ENCODE measurements at regions not wholly inside any gene's neighbourhood (a gene's known extent, or its start where the extent isn't known, plus 50 kb on each side); places are given as distances from the start of the nearest gene placed in this dataset.
A peak's percentile ranks its signal among the peaks of the same experiment; 100 is the strongest.

DNA sequence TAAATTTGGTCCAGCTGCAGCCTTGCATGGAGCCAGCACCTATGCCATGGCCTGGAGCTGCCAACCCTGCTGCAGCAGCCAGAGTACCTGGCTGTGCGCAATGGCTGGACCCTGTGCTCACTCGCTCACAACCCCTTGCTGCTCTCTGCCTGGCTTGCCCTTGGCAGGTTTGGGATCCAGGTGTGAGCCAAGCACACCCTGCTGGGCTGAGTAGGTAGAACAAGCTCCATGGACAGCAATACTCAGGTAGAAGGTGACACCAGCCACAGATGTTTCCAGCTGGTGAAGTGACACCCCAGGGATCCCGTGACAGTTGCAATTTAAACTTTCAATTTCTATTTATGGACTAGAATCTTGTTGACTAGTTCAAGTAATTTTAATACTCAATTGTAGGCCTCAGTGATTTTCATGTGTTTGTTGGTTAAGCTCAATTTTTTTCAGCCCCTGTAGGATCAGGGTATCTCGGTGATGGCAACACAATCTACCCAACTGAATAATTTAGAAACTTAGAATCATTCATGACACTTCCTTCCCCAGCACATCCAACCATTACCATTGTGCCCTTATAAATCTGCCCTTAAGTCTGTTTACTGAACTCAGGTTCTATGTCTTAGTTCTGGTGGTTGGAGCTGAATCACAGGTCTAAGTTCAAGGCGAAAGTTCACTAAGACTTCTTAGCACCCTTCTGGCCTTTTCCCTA lies 480.0 kb downstream of the PMP22 start:
- TF ChIP-seq POLR2A (IDR thresholded peaks at IDR 0.05) = no peak
- TF ChIP-seq, protein P1, sequence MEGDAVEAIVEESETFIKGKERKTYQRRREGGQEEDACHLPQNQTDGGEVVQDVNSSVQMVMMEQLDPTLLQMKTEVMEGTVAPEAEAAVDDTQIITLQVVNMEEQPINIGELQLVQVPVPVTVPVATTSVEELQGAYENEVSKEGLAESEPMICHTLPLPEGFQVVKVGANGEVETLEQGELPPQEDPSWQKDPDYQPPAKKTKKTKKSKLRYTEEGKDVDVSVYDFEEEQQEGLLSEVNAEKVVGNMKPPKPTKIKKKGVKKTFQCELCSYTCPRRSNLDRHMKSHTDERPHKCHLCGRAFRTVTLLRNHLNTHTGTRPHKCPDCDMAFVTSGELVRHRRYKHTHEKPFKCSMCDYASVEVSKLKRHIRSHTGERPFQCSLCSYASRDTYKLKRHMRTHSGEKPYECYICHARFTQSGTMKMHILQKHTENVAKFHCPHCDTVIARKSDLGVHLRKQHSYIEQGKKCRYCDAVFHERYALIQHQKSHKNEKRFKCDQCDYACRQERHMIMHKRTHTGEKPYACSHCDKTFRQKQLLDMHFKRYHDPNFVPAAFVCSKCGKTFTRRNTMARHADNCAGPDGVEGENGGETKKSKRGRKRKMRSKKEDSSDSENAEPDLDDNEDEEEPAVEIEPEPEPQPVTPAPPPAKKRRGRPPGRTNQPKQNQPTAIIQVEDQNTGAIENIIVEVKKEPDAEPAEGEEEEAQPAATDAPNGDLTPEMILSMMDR (IDR thresholded peaks at IDR 0.05) = peak in 4 of 6 experiments; percentile 29 to 61 (median 38)
